OCI-LY7 (cell line): ENCODE measurements at regions not wholly inside any gene's neighbourhood (a gene's known extent, or its start where the extent isn't known, plus 50 kb on each side); places are given as distances from the start of the nearest gene placed in this dataset.

Experiments used
- BruUV-seq: library from RNA; stranded (reverse); fragments of 400-500 nt; replicated peaks from 2 replicates; lab custom pipeline; 2021; lab: Mats Ljungman, UMichigan
- CTCF ChIA-PET: fragments of 300-600 bp; sonication (Branson Sonifier 250); formaldehyde crosslinking; loops from one replicate; lab custom pipeline; 2022; ENCODE audit warnings: antibody characterized with exemption; ENCODE audit not compliant: unreplicated experiment; lab: Charles Lee
- POLR2A ChIA-PET: fragments of 300-600 bp; sonication (Branson Sonifier 250); formaldehyde crosslinking; loops from one replicate; lab custom pipeline; 2022; ENCODE audit warnings: antibody characterized with exemption; lab: Charles Lee
- DNase-seq: peaks from one replicate; pipeline ENCODE4 v3.0.0-alpha.2; 2015; ENCODE audit warnings: low spot score
- H2AFZ ChIP-seq: fragments of 200-600 bp; sonication (generic), shearing (Covaris generic); 2 replicates; pipeline ENCODE4 v1.6.1; 2014; ENCODE audit warnings: mild to moderate bottlenecking, antibody characterized with exemption, low read length, moderate library complexity
- H3K27ac ChIP-seq: fragments of 200-600 bp; sonication (generic); 2 replicates; pipeline ENCODE4 v1.5.1; 2014; ENCODE audit warnings: mixed run types, low read depth, mild to moderate bottlenecking, moderate library complexity, low read length, inconsistent platforms; ENCODE audit not compliant: poor library complexity, severe bottlenecking
- H3K36me3 ChIP-seq: fragments of 200-600 bp; sonication (generic); 2 replicates; pipeline ENCODE4 v1.6.1; 2014; ENCODE audit warnings: mild to moderate bottlenecking, antibody characterized with exemption, low read length, moderate library complexity, mixed read lengths; ENCODE audit not compliant: insufficient read depth
- H3K4me1 ChIP-seq: fragments of 200-600 bp; sonication (generic); 2 replicates; pipeline ENCODE4 v1.5.1; 2014; ENCODE audit warnings: mild to moderate bottlenecking, low read length; ENCODE audit not compliant: insufficient read depth, poor library complexity, severe bottlenecking
- H3K4me2 ChIP-seq: fragments of 200-600 bp; sonication (generic); 2 replicates; pipeline ENCODE4 v1.6.1; 2014; ENCODE audit warnings: mild to moderate bottlenecking, low read length
- H3K4me3 ChIP-seq: fragments of 200-600 bp; sonication (generic); 2 replicates; pipeline ENCODE4 v1.5.1; 2014; ENCODE audit warnings: mild to moderate bottlenecking, low read depth, low read length; ENCODE audit not compliant: poor library complexity, severe bottlenecking
- H3K79me2 ChIP-seq: fragments of 200-600 bp; sonication (generic); 2 replicates; pipeline ENCODE4 v1.6.1; 2016; ENCODE audit warnings: low read depth, mild to moderate bottlenecking, low read length, moderate library complexity, mixed read lengths; ENCODE audit not compliant: insufficient read depth
- H3K9me2 ChIP-seq: fragments of 200-600 bp; sonication (generic); 2 replicates; pipeline ENCODE4 v1.6.1; 2016; ENCODE audit warnings: mild to moderate bottlenecking, low read length, mixed read lengths; ENCODE audit not compliant: insufficient read depth
- H3K9me3 ChIP-seq: fragments of 200-600 bp; sonication (generic); 2 replicates; pipeline ENCODE4 v1.6.1; 2014; ENCODE audit warnings: mild to moderate bottlenecking, mixed run types, low read length, mixed read lengths
- H4K20me1 ChIP-seq: fragments of 200-600 bp; sonication (generic); 2 replicates; pipeline ENCODE4 v1.6.1; 2014; ENCODE audit warnings: mild to moderate bottlenecking, antibody characterized with exemption, low read length, moderate library complexity, mixed read lengths; ENCODE audit not compliant: insufficient read depth
- EZH2phosphoT487 ChIP-seq: fragments of 200-600 bp; sonication (generic); IDR thresholded peaks from 2 replicates; pipeline ENCODE4 v1.6.1; 2018; ENCODE audit warnings: low read depth, borderline replicate concordance, mild to moderate bottlenecking, mixed run types, antibody characterized with exemption, low read length, moderate library complexity, mixed read lengths
- intact Hi-C: fragments of 100-400 bp; cut with micrococcal nuclease; formaldehyde crosslinking; loops from one replicate; pipeline ENCODE4 v1.10.0; 2022; ENCODE audit not compliant: unreplicated experiment
- TF ChIP-seq, protein P1 (sequence below): fragments of 200-600 bp; sonication (generic); conservative IDR thresholded peaks from 2 replicates; pipeline ENCODE4 v1.5.1; 2014; ENCODE audit warnings: mild to moderate bottlenecking, antibody characterized with exemption, low read length, moderate library complexity, mixed read lengths

DNA sequence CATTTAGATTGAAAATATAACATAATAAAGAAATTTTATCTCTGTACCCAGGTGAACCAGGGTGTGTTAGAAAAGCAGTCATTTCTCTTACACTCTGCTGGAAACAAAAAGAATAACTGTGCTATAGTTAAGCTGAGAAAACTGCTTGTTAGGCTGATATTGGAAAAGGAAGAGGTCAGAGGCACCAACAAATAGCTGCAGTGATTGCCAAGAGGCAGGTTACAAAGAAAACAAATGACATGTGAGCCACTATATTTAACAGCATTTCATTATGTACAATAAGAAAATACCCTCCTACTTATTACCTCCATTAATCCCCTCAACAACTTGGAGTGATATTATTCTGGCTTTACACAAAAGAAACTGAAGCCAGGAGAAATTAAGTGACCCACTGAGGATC, 607.9 kb upstream of the TLE4 start:
- H3K79me2 ChIP-seq, result no peaks in the 10 kb centered on the region

GRCh38 chr9:78967596-78968217, 604.1 kb upstream of the TLE4 start:
- Histone ChIP-seq H3K9me2 (no peaks in the 10 kb centered on the region), H2AFZ (no peak overlapping the region), H3K4me2 (no peak overlapping the region), H3K79me2 (no peaks in the 10 kb centered on the region), H3K9me3 (no peaks in the 10 kb centered on the region), H3K27ac (no peak overlapping the region), H4K20me1 (no peaks in the 10 kb centered on the region), H3K4me1 (no peaks in the 10 kb centered on the region), H3K36me3 (no peaks in the 10 kb centered on the region), H3K4me3 (no peak overlapping the region)
- POLR2A ChIA-PET, result no interaction called here
- TF ChIP-seq EZH2phosphoT487, result no peak
- TF ChIP-seq, protein P1, sequence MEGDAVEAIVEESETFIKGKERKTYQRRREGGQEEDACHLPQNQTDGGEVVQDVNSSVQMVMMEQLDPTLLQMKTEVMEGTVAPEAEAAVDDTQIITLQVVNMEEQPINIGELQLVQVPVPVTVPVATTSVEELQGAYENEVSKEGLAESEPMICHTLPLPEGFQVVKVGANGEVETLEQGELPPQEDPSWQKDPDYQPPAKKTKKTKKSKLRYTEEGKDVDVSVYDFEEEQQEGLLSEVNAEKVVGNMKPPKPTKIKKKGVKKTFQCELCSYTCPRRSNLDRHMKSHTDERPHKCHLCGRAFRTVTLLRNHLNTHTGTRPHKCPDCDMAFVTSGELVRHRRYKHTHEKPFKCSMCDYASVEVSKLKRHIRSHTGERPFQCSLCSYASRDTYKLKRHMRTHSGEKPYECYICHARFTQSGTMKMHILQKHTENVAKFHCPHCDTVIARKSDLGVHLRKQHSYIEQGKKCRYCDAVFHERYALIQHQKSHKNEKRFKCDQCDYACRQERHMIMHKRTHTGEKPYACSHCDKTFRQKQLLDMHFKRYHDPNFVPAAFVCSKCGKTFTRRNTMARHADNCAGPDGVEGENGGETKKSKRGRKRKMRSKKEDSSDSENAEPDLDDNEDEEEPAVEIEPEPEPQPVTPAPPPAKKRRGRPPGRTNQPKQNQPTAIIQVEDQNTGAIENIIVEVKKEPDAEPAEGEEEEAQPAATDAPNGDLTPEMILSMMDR, result no peak
- no peak for DNase-seq
- intact Hi-C loops, result no loop called here
- BruUV-seq, result no TSS peak
- CTCF ChIA-PET, result no interaction called here

More for the DNA sequence above, 607.9 kb upstream of the TLE4 start:
- BruUV-seq, result no TSS peak
- TF ChIP-seq, protein P1, result no peak
- TF ChIP-seq EZH2phosphoT487, result no peak
- no peak for DNase-seq
- Histone ChIP-seq H2AFZ (no peak overlapping the region), H3K4me3 (no peak overlapping the region), H4K20me1 (no peaks in the 10 kb centered on the region), H3K9me3 (no peaks in the 10 kb centered on the region), H3K4me2 (no peak overlapping the region), H3K27ac (no peak overlapping the region), H3K4me1 (no peaks in the 10 kb centered on the region), H3K36me3 (no peaks in the 10 kb centered on the region), H3K9me2 (no peaks in the 10 kb centered on the region)
- intact Hi-C loops, result no loop called here
- POLR2A ChIA-PET, result no interaction called here
- CTCF ChIA-PET, result no interaction called here

DNA sequence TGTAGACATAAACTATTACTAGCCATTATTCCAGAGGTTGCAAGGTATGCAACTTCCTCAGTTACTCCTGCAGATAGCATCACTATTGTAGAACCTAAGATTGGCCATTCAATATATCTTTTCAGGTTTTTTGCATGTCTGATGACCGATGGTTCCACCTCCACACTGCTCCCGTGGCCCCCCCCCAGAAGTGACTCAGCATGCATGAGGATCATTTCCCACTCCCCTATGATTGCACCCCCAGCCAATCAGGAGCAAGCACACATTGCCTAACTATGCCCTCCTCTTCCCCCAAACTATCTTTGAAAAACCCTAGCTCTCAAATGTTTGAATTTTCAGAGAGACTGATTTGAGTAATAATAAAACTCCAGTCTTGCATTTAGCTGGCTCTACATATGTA, 601.4 kb upstream of the TLE4 start:
- intact Hi-C loops, result no loop called here
- DNase-seq, result no peak
- TF ChIP-seq, protein P1, result no peak
- no peak for TF ChIP-seq EZH2phosphoT487
- no peak overlapping the region for H2AFZ ChIP-seq
- no TSS peak for BruUV-seq
- no peaks in the 10 kb centered on the region for H3K9me3 ChIP-seq
- ChIA-PET POLR2A (no interaction called here), CTCF (no interaction called here)
- H3K79me2 ChIP-seq, result no peaks in the 10 kb centered on the region
- no peaks in the 10 kb centered on the region for H3K36me3 ChIP-seq
- H3K27ac ChIP-seq, result no peak overlapping the region
- no peaks in the 10 kb centered on the region for H3K9me2 ChIP-seq
- no peak overlapping the region for H3K4me2 ChIP-seq
- H4K20me1 ChIP-seq, result no peaks in the 10 kb centered on the region
- no peak overlapping the region for H3K4me3 ChIP-seq
- H3K4me1 ChIP-seq, result no peaks in the 10 kb centered on the region
